ENCODE measurements at regions not wholly inside any gene's neighbourhood (a gene's known extent, or its start where the extent isn't known, plus 50 kb on each side); places are given as distances from the start of the nearest gene placed in this dataset.
A peak's percentile ranks its signal among the peaks of the same experiment; 100 is the strongest.

DNA sequence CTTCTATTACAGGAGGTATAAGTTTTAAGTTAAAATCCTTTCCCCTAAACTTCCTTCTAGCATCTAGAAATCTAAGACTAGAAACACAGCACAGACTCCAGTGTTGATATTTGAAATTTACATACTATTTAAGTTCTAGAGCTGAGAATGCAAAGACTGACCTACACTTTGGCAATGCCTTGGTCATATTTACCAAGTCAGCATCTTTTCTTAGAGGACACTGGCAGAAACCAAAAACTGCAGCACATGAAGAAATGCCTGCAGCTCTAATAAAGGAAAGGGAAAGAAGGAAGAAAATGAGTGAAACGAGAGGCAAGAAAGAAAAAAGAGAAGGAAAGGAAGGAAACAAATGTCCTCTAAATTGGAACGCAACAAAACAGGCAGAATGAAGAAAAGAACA lies 443.7 kb upstream of the RASGEF1B start:
- DNase-seq (ENCODE audit: insufficient read length, low spot score) = no peak
- no peak for FAIRE-seq
- no peak for TF ChIP-seq POLR2A (IDR thresholded peaks at IDR 0.05; ENCODE audit: low read depth, low read length)

DNA sequence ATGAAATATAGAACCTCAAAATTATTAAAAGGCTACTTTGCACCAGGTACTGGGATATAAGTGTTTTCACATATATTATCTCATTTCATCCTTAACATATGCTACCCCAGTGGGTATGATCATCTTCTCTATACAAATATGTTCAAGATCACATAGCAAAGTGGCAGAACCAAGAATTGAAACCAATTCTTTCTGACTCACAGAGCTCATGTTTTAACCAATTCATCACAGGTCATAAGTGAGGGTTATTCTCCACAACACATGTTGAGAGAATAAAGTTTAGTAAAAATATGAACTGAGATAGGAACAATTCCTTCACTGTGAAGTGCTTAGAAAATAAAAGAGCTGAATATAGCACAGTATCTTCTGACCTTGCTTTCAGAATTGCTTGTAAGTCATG lies 442.9 kb upstream of the RASGEF1B start:
- DNase-seq (ENCODE audit: insufficient read length, low spot score) (no peak), FAIRE-seq (no peak)
- TF ChIP-seq POLR2A (IDR thresholded peaks at IDR 0.05; ENCODE audit: low read depth, low read length) = no peak

DNA sequence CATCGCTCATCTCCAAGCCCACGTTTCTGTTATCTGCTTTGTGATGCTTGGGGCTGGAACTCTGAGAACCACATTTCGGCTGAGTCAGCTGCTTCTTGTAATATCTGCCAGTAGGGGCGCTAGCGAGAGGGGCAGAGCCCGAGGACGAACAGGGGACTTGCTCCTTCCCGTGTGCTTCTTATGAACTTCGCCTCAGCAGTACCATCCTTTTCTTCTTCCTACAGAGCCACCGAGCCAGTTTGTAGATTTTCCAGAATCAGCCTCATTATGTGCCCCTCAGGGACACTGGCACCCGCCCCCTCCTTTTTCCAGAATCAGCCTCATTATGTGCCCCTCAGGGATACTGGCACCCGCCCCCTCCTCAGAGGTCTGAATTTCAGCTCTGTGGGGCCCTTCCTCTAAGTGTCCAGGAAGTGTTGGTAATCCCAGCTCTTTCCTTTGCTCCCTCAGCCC lies 441.7 kb upstream of the RASGEF1B start:
- DNase-seq (ENCODE audit: insufficient read length, low spot score) (peak; percentile 18), FAIRE-seq (no peak)
- no peak for TF ChIP-seq POLR2A (IDR thresholded peaks at IDR 0.05; ENCODE audit: low read depth, low read length)

DNA sequence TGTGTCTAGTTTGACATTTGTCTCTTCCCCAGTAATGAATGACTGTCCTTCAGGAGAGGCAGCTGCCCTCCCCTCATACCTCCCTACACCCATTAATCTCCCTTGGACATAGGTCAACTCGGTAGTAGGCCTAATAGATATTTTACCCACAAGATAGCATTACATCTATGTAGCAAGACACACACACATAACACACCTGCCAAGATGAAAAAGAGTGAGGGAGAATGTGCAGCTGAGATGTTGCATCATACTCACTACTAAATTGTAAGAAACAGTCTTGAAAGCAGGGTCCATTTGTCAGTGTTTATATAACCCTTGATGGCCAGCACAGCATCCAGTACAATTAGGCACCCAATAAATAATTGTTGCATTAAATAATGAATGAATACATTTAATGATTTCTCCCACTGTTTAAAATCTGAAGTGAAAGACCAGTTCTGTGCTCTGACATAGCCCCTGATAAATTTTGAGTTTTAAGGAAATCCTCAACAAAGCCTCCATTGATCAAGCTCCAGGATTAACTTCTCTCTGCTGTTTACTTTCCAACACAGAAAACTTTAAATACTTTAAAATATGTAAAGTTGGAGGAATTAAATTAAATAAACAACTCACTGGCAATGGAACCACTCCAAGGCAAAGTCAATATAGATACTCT lies 440.8 kb upstream of the RASGEF1B start:
- DNase-seq (ENCODE audit: insufficient read length, low spot score) = no peak
- TF ChIP-seq POLR2A (IDR thresholded peaks at IDR 0.05; ENCODE audit: low read depth, low read length) = no peak
- no peak for FAIRE-seq

DNA sequence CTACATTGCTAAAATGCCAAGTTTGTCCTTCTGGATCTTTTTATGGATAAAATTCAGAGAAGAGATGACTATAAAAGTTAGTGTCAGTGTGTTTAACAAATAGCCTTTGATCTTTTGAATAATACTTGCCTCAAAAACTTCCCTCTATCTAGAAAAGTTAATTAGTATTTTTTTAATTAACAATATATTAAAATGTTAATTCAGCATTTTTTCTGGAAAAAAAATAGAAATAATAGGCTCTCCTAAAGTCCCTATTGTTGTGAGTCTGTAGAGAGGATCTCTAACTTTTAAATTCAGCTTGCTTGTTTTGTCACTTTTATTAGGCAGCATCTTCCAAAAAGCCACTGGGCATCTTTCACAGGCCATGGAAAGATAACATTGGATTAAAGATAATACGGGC lies 435.2 kb upstream of the RASGEF1B start:
- no peak for TF ChIP-seq POLR2A (IDR thresholded peaks at IDR 0.05; ENCODE audit: low read depth, low read length)
- DNase-seq (ENCODE audit: insufficient read length, low spot score) (no peak), FAIRE-seq (no peak)

DNA sequence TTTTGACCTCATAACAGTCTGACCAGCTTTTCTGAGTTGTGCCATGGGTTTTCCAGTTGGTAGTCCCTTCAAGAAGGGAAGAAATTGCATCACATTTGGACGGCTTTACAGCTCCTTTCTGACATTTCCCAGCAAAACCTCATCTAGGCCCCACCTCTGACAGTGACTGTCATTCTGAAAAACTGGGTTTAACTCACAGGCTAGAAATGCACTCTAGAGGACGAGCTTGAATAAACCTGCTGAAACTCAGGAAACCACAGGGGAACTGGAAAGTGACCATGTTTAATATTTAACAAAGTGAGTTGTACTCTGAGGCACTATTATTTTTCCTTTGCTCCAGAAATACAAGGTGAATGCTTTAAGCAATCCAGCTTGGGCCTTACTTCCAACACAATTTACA lies 434.3 kb upstream of the RASGEF1B start:
- no peak for TF ChIP-seq POLR2A (IDR thresholded peaks at IDR 0.05; ENCODE audit: low read depth, low read length)
- FAIRE-seq (no peak), DNase-seq (ENCODE audit: insufficient read length, low spot score) (no peak)

DNA sequence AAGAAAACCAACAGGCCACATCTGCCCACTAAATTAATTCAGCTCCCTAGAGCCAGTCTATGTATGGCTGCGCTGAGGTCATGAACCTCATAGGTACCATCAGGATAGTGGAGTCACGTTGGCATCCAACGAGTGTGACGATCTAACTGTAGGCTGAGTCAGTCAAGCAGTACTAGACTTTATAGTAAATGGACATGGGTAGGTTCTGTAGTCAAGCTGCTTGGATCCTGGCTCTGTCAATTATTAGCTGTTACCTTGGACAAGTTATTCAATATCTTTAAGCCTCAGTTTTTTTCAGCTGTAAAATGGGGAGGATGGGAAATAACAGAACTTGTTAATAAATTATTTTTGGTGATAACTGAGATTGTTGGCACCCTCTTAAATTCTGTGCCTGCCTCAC lies 432.4 kb upstream of the RASGEF1B start:
- FAIRE-seq (no peak), DNase-seq (ENCODE audit: insufficient read length, low spot score) (no peak)
- TF ChIP-seq POLR2A (IDR thresholded peaks at IDR 0.05; ENCODE audit: low read depth, low read length) = no peak

DNA sequence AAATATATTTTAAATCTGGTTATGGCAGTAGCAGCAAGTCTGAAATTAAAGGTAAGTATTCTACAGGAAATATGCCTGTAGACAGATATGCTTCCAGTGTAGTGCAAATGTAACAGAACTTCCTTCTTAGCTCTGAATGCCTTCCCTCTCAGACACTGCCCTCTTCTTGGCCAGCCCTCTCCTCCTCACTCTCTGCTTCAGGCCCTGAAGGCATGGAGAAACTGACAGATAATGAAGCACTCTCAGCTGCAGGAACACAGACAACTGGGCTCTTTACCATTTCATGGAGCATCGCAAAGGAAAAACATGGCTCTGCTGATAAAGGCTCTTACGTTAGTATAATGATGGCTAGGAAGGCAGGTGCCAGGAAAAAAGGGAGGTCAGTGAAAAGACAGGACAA lies 431.5 kb upstream of the RASGEF1B start:
- TF ChIP-seq POLR2A (IDR thresholded peaks at IDR 0.05; ENCODE audit: low read depth, low read length) = no peak
- DNase-seq (ENCODE audit: insufficient read length, low spot score) (no peak), FAIRE-seq (no peak)

DNA sequence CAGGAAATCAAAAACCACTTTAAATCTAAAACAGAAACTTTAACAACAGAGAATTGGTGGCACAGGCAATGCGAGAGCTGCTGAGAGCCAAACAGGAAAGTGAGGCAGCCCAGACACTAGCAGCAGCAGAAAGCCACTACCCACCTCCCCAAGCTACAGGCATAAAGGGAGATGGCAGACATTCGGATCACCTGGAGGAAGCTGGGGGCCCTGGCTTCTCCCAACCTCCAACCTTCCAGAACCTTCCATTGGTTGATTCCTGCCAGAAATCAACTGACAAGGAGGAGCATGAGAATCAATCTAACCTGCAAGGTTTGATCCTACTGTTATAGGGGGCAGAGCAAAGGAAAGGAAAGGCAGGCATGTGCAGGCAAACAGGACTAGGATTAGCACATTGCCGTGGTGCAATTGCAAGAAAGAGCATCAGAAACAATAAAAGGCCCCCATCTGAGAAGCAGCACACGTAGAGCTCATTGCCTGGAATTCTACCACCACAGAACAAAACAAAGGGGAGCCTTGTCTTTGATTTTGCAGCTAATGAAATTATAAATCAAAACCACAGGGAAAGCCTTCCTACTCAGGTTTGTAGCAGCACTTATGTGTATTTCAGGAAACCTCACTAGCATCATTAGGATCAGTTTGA lies 427.3 kb upstream of the RASGEF1B start:
- DNase-seq (ENCODE audit: insufficient read length, low spot score) = no peak
- TF ChIP-seq POLR2A (IDR thresholded peaks at IDR 0.05; ENCODE audit: low read depth, low read length) = no peak
- no peak for FAIRE-seq

DNA sequence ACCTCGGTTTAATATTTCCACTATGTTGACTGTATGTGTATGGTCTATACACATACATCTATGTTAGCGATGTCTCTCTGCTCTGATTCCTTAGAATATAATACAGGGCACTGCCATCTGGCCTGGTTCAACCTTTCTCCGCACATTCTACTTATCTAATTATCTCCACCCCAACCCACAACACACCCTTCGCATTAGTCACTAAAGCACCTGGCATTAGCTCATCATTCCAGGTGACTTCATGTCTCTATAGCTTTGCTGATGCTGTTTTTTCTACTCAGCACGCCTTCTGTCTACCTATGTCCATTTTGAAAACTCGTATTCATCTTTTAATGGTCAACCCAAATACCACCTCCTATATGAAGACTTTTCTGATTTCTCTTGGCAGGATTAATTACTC lies 425.2 kb upstream of the RASGEF1B start:
- TF ChIP-seq POLR2A (IDR thresholded peaks at IDR 0.05; ENCODE audit: low read depth, low read length) = no peak
- no peak for DNase-seq (ENCODE audit: insufficient read length, low spot score)
- FAIRE-seq = no peak

DNA sequence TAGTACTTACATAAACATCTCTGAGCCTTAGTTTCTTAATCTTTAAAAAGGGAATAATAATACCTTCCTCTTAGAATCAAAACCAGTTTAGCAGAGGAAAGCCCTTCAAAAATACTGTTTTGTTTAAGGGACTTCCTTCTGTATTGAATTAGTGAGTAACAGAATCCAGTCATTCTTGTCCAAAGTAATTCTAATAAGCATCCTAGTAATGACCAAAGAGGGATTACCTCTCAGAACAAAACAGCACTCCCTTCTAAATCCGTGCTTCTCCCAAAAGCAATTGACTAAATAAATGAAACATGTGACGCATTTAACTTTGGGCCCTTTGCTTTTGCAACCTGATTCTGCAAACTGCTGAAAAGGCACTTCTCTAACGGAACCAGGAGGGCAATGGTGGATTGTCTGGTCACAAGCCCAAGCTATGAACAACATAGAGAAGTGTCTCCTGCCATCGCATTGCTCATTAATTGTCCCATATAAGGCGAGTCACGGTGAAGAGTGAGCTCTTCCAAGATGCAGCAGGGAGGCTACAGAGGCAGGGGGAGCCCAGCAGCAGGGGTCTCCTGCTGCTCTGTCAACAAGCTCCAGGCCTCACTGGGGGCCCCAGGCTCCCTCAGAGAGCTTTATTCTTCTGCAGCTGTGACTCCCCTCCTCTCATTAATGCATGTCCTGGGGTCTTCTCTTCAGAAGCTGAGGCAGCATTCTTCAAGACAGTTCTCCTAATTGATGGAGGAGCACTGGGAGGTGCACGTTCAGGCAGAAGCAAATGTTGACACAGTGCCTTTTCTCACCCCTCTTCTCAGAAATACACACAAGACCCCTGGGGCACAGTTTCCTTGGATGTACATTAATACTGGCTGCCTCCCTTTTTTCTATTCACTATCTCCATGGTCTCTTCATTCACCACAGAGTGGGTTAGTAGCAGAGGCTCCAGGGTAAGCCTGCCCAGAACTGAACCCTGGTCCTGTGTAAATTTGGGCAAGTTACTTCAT lies 419.6 kb upstream of the RASGEF1B start:
- DNase-seq (ENCODE audit: insufficient read length, low spot score) (no peak), FAIRE-seq (no peak)
- TF ChIP-seq POLR2A (IDR thresholded peaks at IDR 0.05; ENCODE audit: low read depth, low read length) = no peak

DNA sequence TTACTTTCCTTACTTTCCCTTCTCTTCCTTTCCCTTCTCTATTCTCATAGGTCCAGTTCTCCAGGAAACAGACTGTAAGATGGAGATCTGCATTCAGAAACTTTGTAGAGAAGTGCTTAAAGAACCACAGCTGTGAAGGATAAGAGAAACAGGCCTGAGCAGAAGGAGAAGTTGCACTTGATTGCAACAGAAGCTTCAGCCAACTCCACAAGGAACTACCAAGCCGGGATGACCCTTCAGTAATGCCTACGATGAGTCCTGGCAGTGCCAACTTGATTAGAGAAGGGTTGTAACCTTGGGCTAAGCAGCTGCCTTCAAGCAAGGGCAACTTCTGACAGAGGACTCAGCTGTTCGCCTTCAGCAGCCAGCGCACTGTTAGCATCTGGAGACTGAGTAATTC lies 413.3 kb upstream of the RASGEF1B start:
- DNase-seq (ENCODE audit: insufficient read length, low spot score) (no peak), FAIRE-seq (no peak)
- TF ChIP-seq POLR2A (IDR thresholded peaks at IDR 0.05; ENCODE audit: low read depth, low read length) = no peak

DNA sequence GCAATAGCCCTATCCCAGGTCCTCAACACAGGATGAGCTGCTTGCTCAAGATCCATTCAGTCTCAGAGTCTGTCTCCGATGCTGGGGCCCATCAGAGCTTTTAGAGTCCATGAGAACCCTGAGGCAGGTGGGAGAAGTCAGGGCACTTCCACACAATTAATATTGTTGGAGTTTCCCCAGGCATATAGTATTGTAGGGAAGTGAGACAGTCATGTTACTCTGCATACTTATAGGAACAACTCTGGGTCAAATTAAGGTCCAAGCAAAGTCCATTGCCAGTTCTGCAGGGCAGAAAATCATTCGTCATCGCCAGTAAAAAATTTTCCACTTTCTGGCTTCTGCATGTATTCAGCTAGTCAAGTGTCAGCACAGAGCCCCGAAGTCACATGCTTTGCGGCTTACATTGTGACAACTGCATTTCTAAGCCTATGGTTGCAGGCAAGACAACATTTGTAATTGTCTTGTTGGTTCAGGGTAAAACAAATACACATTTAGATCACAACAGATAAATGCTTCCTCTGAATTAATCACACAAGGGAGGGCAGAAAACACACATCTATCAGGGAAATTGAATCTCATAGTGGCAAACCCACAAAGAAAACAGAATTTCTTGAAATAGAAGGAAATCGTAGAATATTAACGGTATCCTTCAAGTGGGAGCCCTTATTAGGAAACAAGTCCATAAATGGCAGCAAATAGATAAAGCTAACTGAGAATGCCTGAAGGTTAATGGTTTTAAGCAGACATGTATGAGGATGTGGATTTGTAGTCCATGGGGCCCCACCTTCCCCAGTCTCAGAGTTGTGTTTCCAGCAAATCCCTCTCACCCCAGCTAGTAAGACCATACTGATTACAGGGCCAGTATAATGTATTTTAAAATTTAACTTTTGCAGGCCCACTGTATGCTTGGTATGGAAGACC lies 412.1 kb upstream of the RASGEF1B start:
- TF ChIP-seq POLR2A (IDR thresholded peaks at IDR 0.05; ENCODE audit: low read depth, low read length) = no peak
- DNase-seq (ENCODE audit: insufficient read length, low spot score) (no peak), FAIRE-seq (no peak)

Measured in H54 (cell line).